Transverse colon (tissue), 4 donors: ENCODE measurements at regions not wholly inside any gene's neighbourhood (a gene's known extent, or its start where the extent isn't known, plus 50 kb on each side); places are given as distances from the start of the nearest gene placed in this dataset.
"Not testable (repeated sequence)": the region's sequence is repeated elsewhere in the genome, so short reads cannot be mapped to it uniquely, and the experiment has no call there.

Experiments
- DNase-seq: peaks from one replicate; pipeline ENCODE4 v3.0.0-alpha.2; 2019
- H3K27ac ChIP-seq, 4 donors: fragments of 200-600 bp; sonication (generic); 2 replicates each; pipeline ENCODE4 v1.5.1; 2016 to 2018; ENCODE audit warnings: inconsistent platforms in 4 of 4
- H3K27me3 ChIP-seq: fragments of 200-600 bp; sonication (generic); 2 replicates; pipeline ENCODE4 v1.5.1; 2017; ENCODE audit warnings: inconsistent platforms
- H3K36me3 ChIP-seq, 4 donors: fragments of 200-600 bp; sonication (generic); 2 replicates each; pipeline ENCODE4 v1.5.1; 2017 to 2019; ENCODE audit warnings: inconsistent platforms in 4 of 4
- H3K4me1 ChIP-seq, 4 donors: fragments of 200-600 bp; sonication (generic); 2 replicates each; pipeline ENCODE4 v1.5.1; 2017 to 2020; ENCODE audit warnings: inconsistent platforms in 4 of 4
- H3K4me3 ChIP-seq, 4 donors: fragments of 200-600 bp; sonication (generic); 1 replicate in 1 of 4; 2 replicates in 3 of 4; pipeline versions ENCODE4 v1.5.1 to v1.6.1; 2017 to 2019; ENCODE audit warnings: inconsistent platforms in 4 of 4
- H3K9me3 ChIP-seq, 2 donors: fragments of 200-600 bp; sonication (generic); 2 replicates each; pipeline ENCODE4 v1.5.1; 2017 to 2019; ENCODE audit warnings: inconsistent platforms in 2 of 2
- CTCF ChIP-seq, 5 experiments: fragments of 200-600 bp in 3 of 5; fragments of 450-650 bp in 2 of 5; sonication (generic) in 3 of 5; IDR thresholded peaks; 1 replicate in 2 of 5; 2 replicates in 3 of 5; pipeline ENCODE4 v1.5.1; 2016 to 2017; ENCODE audit warnings: antibody characterized with exemption in 5 of 5, inconsistent platforms in 3 of 5, mild to moderate bottlenecking in 2 of 5, moderate library complexity in 1 of 5
- EP300 ChIP-seq: sonication (generic); formaldehyde crosslinking; IDR thresholded peaks from one replicate; pipeline ENCODE4 v1.6.1; 2017; ENCODE audit warnings: antibody characterized with exemption, low read depth
- POLR2A ChIP-seq: fragments of 450-650 bp; IDR thresholded peaks from one replicate; pipeline ENCODE4 v1.6.1; 2016; ENCODE audit warnings: antibody characterized with exemption, mild to moderate bottlenecking, moderate library complexity
- POLR2AphosphoS5 ChIP-seq, 3 donors: sonication (generic); formaldehyde crosslinking; IDR thresholded peaks; one replicate each; pipeline ENCODE4 v1.6.1; 2016; ENCODE audit warnings: antibody characterized with exemption in 3 of 3
- WGBS, 2 donors: methylation state at CpG; one replicate each; pipeline ENCODE4 v1.1.5; 2018; ENCODE audit warnings: low coverage in 1 of 2; 5-methylcytosine and 5-hydroxymethylcytosine counted together
- in situ Hi-C, 4 donors: fragments of 200-750 bp; cut with MboI; loops; one replicate each; pipeline versions ENCODE4 v1.15.0 to v1.15.1; 2017; ENCODE audit warnings: low sequenced_read_pairs in 3 of 4, low pct_ligation_motif_present in 1 of 4, low pct_unique_long_range_greater_than_20kb in 1 of 4
- intact Hi-C: fragments of 100-400 bp; cut with DNase I; formaldehyde crosslinking; loops from one replicate; pipeline ENCODE4 v1.15.1; 2023; ENCODE audit warnings: low total_unique reads

- Histone ChIP-seq H3K4me1 (no peaks in the 10 kb centered on the region), H3K36me3 (no peaks in the 10 kb centered on the region), H3K27me3 (no peaks in the 10 kb centered on the region), H3K27ac (no peak overlapping the region), H3K9me3 (no peaks in the 10 kb centered on the region), H3K4me3 (no peak overlapping the region)
- 73 to 76% methylated on average over 2 of the region's 2 CpGs for WGBS, 2 donors
- in situ Hi-C loops = no loop called here
- intact Hi-C loops = no loop called here
- no peak for TF ChIP-seq POLR2A
- no peak for DNase-seq
Observed at GRCh38 chr4:33107814-33108213, 2387.6 kb downstream of the PCDH7 start.

- no peaks in the 10 kb centered on the region for H3K4me1 ChIP-seq
- 84 to 88% methylated on average over 1 of the region's 1 CpG for WGBS, 2 donors
- DNase-seq = no peak
- H3K27me3 ChIP-seq = no peaks in the 10 kb centered on the region
- no peak for TF ChIP-seq POLR2A
- TF ChIP-seq POLR2AphosphoS5 (IDR thresholded peaks at IDR 0.05) = no peak
- no peak for TF ChIP-seq CTCF (IDR thresholded peaks at IDR 0.05)
- TF ChIP-seq EP300 = no peak
- in situ Hi-C loops = no loop called here
- H3K36me3 ChIP-seq = no peaks in the 10 kb centered on the region
- H3K4me3 ChIP-seq = no peak overlapping the region
- peaks cover 0 to 3% of the 10 kb centered on the region in 2 donors for H3K9me3 ChIP-seq
- no peak overlapping the region for H3K27ac ChIP-seq
- intact Hi-C loops = no loop called here
Observed at GRCh38 chr4:33111117-33111516, 2390.9 kb downstream of the PCDH7 start.

- WGBS, 2 donors = 79 to 93% methylated on average over 3 of the region's 3 CpGs
- intact Hi-C loops (no loop called here), in situ Hi-C loops (no loop called here)
- Histone ChIP-seq H3K4me3 (no peak overlapping the region), H3K27ac (no peak overlapping the region), H3K9me3 (peaks cover 0 to 3% of the 10 kb centered on the region in 2 donors), H3K36me3 (no peaks in the 10 kb centered on the region), H3K27me3 (no peaks in the 10 kb centered on the region), H3K4me1 (no peaks in the 10 kb centered on the region)
- no peak for DNase-seq
- no peak for TF ChIP-seq EP300
- no peak for TF ChIP-seq CTCF (IDR thresholded peaks at IDR 0.05)
- no peak for TF ChIP-seq POLR2AphosphoS5 (IDR thresholded peaks at IDR 0.05)
- TF ChIP-seq POLR2A = no peak
Observed at GRCh38 chr4:33116871-33117270, 2396.7 kb downstream of the PCDH7 start.

GRCh38 chr4:33126002-33126401 lies 2405.8 kb downstream of the PCDH7 start:
- no peak overlapping the region for H3K4me3 ChIP-seq
- H3K36me3 ChIP-seq = no peaks in the 10 kb centered on the region
- in situ Hi-C loops (no loop called here), intact Hi-C loops (no loop called here)
- no peaks in the 10 kb centered on the region for H3K27me3 ChIP-seq
- 47 to 56% methylated on average over 1 of the region's 1 CpG for WGBS, 2 donors
- no peak for DNase-seq
- TF ChIP-seq POLR2AphosphoS5 (IDR thresholded peaks at IDR 0.05) (no peak), POLR2A (no peak)
- H3K27ac ChIP-seq = no peak overlapping the region
- H3K9me3 ChIP-seq = no peaks in the 10 kb centered on the region
- no peaks in the 10 kb centered on the region for H3K4me1 ChIP-seq

GRCh38 chr4:33130662-33131061 lies 2410.5 kb downstream of the PCDH7 start:
- DNase-seq, H3K27ac ChIP-seq, H3K36me3 ChIP-seq, H3K4me3 ChIP-seq, H3K4me1 ChIP-seq, intact Hi-C loops, in situ Hi-C loops, H3K9me3 ChIP-seq, H3K27me3 ChIP-seq: not testable (repeated sequence)
- 74 to 77% methylated on average over 1 of the region's 1 CpG for WGBS, 2 donors

- no peak for TF ChIP-seq POLR2AphosphoS5 (IDR thresholded peaks at IDR 0.05)
- H3K9me3 ChIP-seq = no peaks in the 10 kb centered on the region
- 53 to 62% methylated on average over 2 of the region's 2 CpGs for WGBS, 2 donors
- intact Hi-C loops = no loop called here
- H3K27ac ChIP-seq = no peak overlapping the region
- no peaks in the 10 kb centered on the region for H3K27me3 ChIP-seq
- H3K36me3 ChIP-seq = no peaks in the 10 kb centered on the region
- in situ Hi-C loops = no loop called here
- H3K4me3 ChIP-seq = no peak overlapping the region
- no peaks in the 10 kb centered on the region for H3K4me1 ChIP-seq
- no peak for DNase-seq
Observed at GRCh38 chr4:33133723-33134122, 2413.6 kb downstream of the PCDH7 start.
